Activated CD4-positive, CD25-positive, alpha-beta regulatory T cell treated with anti-CD3 and anti-CD28 coated beads, Interleukin-2, amount 50 U/mL, for 24 hours (primary cell): ENCODE measurements at regions not wholly inside any gene's neighbourhood (a gene's known extent, or its start where the extent isn't known, plus 50 kb on each side); places are given as distances from the start of the nearest gene placed in this dataset.

Experiments used
- ATAC-seq, 2 donors: fragments of 150-1000 bp; cut with Tn5 transposase; one replicate each; pipeline ENCODE4 v1.10.0; 2021; ENCODE audit warnings: mild to moderate bottlenecking in 1 of 2, moderate library complexity in 1 of 2

DNA sequence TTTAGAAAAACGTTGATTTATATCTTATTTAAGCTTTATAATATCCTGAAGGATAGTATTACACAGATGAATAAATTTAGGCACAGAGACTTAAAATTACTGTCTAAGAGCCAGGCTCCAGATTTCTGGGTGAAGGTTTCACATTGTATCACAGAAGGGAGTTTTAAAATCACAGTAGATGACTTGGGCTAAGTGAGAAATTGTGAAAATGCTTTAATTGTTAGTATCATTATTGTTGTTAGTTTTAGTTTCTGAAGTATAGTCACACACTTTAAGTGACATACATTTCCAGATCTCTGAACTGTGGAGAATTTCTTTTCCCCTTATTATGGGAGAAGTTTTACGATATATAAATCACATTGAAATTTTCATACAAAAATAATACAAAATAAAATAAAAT is 83.5 kb downstream of the NDUFS5 start:
- ATAC-seq: peak in 1 of 2 donors; percentile 33

DNA sequence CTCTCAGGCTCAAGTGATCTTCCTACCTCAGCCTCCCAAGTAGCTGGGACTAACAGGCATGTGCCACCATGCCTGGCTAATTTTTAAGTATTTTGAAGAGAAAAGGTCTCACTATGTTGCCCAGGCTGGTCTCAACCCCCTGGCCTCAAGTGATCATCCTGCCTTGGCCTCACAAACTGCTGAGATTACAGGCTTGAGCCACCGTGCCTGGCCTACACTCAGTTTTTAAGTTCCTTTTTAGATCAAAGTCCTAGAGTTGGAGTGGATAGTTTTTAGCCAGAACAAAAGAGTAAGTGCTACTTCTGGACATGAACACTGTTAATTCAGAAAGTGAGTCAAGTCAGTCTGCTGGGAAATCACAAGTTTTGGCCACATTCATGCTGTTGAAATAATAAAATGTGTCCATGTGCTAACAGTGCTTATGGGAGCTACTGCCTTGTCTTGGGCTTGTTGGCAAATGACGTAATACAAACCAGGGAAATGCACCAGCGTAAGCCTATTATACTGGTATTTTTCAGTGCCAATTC is 84.2 kb downstream of the NDUFS5 start:
- ATAC-seq: no peak

DNA sequence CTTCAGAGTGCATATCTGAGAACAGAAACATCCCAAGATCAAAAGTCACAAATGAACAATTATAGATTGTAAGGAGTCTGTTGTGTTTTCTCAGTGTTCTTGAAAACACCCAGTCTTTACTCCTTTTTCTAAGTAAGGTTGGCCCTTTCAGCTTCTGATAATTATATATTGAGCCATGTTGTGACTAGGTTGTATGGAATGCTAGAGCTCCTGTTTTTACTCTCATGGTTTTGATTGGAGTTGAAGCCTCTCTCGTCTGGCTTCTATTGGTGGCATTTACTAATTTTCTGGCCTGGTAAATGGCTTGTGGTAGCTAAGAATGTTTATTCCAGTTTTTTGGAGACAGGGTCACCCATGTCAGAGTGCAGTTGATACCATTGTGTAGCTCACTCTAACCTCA is 84.7 kb downstream of the NDUFS5 start:
- ATAC-seq: no peak

DNA sequence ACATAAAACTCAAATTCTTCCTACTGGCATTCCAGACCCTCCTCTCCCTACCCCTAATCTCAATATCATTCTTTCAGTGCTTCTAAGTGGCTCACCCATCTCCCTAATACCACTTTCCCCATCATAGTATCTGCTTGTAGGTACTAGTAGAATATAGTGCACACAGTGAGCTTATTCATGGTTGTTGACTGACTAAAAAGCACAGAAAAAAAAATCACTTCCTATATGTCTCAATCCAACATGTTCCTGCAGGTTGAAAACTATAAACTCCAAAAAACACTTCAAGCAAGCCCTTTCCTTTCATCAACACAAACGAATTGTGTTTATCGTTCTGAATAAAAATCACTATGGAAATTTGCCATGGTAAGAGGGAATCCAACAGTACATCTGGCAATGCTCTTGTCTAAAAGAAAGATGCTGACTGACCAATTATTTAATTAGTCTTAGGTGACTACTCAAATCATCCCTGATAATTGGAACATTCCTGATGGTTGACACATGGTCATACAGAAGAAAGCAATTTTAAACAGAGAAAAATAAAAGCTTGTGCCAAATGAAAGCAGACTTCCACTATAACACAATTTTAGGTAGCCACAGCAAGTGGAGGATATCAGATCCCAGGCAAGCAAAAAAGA is 87.1 kb downstream of the NDUFS5 start:
- ATAC-seq: no peak

DNA sequence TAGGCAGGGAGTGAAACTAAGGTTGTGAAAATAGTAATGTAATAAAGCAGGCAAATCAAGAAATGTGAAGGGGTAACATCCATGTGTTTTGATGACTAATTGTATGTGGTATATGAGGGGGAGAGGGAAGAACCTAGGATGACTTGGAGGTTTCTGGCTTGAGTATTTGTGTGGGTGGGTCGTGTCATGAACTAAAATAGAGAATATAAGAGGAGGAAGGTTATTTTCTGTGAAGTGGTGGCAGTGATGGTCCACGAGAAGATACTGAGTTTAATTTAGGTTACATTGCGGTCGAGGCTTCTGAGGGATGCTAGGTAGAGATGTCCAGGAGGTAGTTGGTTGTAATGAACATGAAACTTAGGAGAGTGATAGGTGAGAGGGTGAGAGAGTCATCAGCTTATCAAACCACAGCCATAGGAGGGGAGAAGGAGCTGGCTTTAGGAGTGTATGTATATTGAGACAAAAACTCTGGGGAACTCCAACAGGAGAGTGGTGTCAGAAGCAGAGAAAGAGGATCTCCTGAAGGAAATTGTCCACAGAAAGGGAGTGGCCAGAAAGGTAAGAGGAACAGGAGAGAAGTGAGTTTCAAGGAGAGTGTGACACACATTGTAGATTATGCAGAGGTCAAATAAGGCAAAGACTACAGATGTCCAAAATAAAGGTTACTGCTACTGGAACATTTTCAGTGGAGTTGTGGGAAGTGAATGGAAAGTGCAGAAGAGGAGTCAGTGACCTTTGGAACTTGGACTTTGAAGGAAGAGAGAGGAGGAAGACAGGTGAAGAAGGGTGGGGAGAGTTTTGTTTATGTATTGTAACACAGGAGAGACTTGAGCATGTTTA is 89.0 kb upstream of the MACF1 start:
- ATAC-seq: peak; percentile 56 to 84

DNA sequence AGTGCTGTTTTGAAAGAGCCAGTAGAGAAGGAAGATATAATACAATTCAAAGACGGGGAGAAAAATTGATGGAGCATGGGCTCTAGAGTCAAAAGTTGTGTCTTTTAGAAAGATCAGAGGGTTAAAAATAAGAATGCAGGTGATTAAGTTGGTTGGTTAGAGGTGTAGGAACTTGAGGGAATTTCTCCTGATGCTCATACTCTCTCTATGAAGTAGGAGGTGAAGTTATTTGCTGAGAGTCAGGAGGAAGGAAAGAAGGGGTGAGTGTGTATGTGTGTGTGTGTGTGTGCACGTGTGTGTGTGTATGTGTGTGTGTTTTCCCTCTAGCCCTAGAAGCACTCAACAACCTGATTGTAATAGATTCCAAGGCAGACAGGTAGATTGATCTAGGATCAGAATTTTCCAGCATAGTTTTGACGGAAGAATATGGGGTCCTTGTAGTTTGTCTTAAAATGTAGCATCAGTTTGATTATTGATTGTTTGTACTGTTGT is 88.3 kb upstream of the MACF1 start:
- ATAC-seq: no peak

DNA sequence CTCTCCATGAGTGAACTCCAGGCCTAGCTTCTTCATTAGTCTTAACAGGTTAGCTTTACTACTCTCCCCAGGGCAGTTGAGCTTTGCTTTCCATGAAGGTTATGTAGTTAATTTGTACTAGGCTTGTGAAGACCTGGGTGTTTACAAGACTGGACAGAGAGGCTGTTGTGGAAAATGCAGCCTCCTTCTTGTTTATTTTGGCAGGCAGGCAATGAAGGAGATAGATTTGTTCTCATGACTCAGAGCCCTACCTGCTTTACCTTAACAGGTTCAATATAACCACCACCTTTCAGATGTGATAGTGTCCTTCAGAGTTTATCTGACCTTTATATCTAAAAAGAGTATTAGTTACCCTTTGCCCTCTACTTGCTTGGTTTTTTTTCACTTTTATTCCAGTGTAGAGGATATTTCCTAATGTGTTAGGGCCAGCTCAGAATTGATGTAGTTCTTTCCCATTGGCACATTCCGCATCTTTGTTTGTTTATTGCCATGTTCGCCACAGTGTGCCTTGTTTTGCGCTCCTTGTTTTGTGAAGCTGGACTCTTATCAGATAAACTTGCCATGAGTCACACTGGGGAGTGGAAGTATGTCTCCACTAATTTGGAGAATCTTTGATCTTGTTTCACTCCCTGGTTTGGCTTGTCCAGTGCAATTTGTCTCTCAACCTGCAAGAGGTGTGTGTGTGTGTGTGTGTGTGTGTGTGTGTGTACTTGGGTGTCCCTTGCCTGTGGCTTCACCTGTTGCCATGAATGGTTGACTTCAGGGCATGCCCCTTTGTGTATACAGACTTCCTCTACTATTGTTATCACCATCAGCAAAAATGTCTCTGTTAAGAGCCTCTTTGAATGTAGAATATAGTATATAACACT is 87.4 kb upstream of the MACF1 start:
- ATAC-seq: no peak

DNA sequence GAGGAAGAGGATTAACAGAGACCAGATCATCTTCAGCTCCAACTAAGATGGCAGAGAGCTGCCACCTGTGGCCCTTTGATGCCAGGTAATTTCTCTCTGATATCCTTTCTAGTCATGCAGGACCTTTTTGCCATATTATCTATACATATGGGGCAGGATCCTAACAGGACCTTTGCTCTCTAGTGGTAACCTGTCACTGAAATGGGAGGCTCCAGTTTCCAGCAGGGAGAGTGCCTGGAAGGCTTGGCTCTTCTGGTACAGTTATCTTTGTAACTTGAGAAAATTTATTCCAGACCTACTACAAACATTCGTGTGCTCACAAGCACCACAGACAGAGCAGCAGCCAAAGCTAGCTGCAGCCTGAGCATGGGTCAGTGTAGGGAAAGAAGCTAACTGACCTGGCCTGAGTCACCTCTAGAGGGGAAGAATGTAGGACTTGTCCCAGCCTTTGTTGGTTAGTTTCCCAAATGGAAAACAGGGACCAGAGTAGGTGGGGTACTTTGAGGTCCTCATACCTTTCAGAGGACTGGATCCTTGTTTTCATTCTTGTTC is 86.5 kb upstream of the MACF1 start:
- no peak for ATAC-seq

DNA sequence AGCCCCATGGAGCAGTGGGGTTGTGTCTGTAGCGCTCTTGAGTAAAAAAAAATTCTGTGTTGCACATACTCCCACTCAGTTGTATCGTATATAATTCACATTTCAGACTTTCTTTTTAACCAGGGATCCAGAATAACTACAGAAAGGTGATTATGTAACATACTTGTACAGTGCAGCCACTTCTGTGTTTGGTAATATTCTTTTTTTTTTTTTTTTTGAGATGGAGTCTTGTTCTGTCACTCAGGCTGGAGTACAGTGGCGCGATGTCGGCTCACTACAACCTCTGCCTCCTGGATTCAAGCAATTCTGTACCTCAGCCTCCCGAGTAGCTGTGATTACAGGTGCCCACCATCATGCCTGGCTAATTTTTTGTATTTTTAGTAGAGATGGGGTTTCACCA is 82.4 kb upstream of the MACF1 start:
- no peak for ATAC-seq

DNA sequence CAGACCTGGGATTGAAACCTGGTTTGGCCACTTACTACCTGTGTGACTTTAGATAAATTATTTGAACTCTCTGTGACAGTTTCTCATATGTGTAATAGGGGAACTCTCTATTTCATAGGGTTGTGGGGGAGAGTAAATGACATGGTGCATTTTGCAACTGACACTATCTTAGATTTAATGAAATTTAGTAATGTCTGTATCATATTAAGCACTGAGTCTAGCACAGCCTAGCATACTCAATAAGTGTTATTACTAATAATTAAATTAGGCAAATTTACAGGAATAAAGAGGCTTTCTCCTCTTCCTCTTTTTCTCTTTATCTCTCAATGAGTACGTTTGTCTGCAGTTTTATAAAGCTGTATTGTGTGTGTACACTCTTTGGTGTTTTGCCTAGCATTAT is 80.2 kb upstream of the MACF1 start:
- ATAC-seq: no peak

DNA sequence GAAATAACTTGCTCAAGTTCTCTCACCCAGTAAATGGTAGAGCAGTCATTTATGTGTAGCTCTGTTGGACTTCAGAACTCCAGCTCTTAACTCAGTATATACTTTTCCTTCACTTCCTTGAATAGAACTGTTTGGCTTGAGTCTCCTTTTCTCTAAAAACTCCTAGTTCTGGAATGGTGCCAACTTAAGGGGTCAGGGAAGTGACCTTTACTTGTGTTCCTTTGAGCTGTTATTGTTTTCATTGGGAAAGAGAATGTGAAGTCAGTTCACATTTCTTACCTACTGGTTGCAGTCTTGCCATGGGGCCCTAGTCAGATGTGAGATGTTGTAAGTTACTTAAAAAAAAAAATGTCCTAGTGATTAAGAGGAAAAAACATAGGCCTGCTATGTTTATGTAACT is 77.0 kb upstream of the MACF1 start:
- ATAC-seq: no peak

DNA sequence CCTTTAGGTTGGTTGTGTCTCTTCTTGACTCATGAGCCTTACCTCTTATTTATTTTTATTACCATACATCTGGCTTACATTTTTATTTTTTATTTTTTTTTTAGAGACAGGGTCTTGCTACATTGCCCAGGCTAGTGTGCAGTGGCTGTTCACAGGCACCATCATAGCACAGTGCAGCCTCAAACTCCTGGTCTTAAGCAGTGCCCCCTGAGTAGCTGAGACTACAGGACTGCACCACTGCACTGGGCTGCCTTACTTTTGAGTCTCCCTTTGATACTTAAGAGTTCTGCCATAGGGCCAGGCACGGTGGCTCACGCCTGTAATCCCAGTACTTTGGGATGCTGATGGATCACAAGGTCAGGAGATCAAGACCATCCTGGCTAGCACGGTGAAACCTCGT is 76.4 kb upstream of the MACF1 start:
- no peak for ATAC-seq

DNA sequence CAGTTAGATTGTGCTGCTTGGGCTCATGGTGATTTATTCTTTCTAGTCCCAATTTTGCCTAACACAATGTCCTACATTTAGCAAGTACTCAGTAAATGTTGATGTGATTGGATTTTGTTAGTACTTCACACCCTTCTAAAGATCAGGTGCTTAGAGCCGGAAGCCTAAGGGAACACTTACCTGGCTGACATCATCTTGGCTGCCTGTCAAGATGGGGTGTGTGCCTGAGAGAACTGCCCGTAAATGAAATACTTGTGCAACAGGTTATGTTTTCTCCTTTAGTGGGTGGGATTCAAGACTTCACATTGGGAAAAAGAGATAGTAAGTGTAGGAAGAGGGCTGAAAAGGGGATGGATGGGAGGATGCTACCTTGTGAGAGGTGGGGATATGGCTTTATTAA is 75.5 kb upstream of the MACF1 start:
- ATAC-seq: no peak

DNA sequence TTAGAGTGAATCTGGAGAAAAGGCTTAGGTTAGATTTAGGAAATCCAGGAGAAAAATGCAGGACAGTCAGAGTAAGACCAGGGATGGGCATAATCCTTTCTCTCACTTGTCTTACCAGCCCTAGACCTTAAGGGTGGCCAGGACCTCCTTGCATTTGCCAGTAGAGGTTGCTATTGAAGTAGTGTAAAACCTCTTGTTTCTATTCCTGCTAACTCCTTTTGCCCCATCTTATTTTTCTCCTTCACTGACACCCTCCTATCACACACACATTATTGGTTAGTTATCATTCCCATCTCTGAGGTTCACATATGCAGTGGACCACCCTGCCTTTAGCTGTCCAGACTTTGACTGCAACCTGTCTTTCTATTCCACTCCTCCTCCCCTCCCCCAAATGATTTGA is 75.0 kb upstream of the MACF1 start:
- ATAC-seq: no peak

DNA sequence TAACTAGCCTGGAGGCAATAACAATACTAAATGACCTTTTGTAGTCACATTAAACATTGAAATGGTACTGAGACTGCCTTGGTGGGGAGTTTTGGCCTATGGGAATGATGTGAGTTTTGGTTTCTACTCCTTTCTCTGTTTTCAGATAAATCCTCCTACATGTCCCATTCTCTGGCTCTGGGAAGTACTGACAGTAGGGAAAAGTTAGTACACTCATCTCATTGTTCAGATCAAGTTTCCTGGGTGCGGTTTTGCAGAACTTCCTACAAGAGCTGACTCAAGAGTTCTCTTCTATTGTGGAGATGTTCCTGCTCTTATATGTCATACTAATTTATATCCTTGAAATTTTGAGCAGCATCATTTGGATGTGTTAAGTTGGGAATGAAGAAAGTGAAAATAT is 74.2 kb upstream of the MACF1 start:
- no peak for ATAC-seq

DNA sequence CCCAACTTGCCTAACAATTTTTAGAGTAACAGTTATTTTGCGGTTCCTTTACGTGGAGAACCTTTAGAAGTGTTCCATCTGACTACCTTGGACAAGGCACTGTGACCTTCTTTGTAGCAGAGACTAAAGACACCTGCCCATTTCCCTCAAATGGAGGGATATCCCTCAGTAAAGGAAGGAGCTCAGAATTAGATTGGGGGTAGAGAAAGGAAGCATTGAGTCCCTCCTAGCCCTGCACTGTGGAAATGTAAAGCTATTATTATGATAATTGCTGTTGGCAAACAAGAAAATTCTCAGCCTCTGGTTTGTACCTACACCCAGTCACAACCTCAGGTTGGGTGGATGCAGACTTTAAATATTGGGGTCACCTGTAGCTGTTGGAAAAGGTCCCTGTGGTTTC is 72.6 kb upstream of the MACF1 start:
- ATAC-seq: no peak

DNA sequence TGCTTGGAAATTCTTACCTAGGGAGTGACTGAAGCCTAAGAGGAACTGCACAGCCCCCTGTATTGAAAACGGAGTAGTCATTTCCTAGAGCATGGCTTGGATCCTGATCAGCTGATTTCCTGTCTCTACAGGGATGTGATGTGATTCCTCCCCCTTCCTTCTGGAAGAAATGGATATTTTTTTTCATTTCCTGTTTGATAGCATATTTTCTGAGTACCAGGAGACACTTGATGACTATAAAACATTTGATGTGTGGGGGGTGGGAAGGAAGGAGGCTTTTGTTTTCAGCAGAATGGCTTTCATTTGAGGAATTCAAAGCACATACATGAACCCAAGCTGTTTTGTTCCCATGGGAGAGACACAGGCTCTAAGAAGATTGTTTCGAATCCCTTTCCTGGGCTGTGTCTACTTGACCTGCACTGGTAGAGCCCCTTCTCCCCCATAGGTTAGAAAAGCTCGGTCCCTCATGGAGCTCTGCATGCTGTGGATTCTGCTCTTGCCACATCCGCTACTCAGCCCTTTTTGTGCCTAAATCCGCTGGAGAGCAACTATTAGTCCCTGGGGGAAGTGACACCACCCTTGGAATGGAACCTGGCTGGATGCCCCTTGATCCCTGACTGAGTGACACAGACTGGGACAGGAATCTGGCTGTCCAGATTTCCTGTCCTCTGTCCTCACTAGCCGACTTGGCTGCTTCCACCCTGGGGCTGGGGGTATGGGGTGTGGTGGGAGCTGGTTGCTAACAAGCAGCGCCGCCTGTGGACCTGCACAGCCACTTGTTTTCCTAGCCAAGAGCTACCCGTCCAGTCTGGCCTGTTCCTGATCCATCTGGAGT is 71.8 kb upstream of the MACF1 start:
- ATAC-seq: no peak

DNA sequence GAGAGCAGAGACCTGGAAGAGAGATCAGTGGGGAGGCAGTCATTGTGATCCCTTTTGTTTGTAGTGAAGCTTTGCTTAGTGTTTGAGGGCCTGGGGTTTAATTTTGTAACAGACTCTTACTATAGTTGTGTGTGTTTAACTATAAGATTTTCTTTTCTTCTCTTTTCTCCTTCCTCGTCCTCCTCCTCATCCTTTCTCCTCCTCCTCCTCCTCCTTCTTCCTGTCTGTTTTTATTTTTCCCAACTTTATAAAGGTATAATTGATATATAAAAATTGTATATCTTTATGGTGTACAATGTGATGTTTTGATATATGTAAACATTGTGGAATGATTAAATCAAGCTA is 71.2 kb upstream of the MACF1 start:
- no peak for ATAC-seq

DNA sequence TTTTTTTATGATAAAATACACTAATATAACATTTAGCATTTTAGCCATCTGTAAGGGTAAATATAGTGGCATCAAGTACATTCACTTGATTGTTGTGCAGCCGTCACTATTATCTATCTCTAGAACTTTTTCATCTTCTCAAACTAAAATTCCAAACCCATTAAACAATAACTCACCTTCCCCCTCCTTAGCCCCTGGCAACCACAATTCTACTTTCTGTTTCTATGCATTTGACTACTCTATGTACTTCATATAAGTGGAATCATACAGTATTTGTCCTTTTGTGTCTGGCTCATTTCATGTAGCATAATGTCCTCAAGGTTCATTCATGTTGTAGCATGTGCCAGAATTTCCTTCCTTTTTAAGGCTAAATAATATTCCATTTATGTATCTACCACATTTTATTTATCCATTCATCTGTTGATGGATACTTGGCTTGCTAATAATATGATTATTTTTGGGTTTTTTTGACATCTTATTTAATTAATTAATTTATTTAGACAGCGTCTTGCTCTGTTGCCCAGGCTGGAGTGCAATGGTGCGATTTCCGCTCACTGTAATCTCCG is 69.6 kb upstream of the MACF1 start:
- no peak for ATAC-seq

DNA sequence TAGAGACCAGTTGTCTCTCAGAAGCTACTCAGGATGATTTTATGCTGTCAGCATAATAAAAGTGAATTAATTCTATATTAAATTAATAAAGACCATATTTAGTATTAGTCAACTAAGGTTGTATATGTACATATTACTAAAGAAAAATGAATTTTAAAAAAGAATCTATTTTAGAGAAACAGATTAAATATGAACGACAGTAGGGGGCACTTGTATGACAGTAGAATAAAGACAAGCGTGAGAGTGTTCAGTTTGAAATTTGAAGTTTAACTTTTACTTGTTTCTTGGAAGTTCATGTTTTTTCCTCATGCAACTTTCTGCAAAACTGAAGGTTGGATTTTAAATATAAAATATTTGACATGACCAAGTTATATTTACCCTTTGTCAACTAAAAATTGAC is 67.9 kb upstream of the MACF1 start:
- ATAC-seq: no peak

DNA sequence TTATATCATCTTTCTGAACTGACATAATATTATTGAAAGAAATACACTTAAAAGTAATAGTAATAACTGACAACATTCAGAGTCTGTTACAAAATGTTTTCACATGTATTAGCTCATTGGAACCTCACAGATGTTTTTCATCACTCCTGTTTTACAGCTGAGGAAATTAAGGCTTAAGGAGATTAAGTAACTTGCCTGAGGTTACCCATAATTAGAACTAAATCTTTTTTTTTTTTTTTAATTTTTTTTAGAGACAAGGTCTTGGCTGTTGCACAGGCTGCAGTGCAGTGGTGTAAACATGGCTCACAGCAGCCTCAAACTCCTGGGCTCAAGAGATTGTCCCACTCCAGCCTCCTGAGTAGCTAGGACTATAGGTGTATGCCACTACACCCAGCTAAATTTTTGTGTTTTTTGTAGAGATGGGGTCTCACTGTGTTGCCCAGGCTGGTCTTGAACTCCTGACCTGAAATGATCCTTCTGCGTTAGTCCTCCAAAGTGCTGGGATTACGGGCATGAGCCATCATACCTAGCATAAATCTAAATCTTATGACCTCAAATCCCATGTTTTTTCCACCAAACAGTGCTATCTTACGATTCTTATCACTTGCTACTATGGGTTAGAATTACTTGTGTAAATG is 64.7 kb upstream of the MACF1 start:
- ATAC-seq: no peak
